ENCODE measurements at regions not wholly inside any gene's neighbourhood (a gene's known extent, or its start where the extent isn't known, plus 50 kb on each side); places are given as distances from the start of the nearest gene placed in this dataset.

DNA sequence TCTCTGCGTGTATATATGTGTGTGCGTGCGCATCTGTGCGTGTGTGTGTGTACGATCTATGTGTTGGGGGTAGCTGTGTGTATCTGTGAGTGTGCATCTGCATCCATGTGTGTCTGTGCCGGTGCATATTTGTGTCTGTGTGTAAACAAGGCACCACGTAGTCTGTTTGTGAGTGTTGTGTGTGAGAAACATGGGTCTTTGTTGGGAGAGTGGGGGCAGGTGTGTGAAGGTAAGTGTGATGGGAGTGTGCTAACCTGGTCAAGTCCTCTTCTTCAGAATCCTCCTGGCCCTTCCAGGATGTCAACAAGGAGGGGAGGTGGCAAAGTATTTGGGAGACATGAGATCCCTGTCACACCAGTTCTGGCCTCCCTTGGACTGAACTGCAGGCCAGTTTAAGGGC, 87.2 kb downstream of the HIF1AN start:
- in situ Hi-C loops (cut with MboI; ENCODE audit: low sequenced_read_pairs), result no loop called here
- dilution Hi-C loops (cut with HindIII; ENCODE audit: low sequenced_read_pairs, unreplicated experiment), result no loop called here
- WGBS, 2 experiments (ENCODE audit: extremely low coverage in 2 of 2, insufficient read length in 1 of 2), result no CpG with 5 or more reads among the region's 7 CpGs

More for the DNA sequence above, 87.2 kb downstream of the HIF1AN start:
- Histone ChIP-seq H3K14ac (replicated peaks; ENCODE audit: low read depth, low read length) (no peak overlapping the region), H3K4me1 (ENCODE audit: control insufficient read depth, insufficient read depth, low read length) (no peaks in the 10 kb centered on the region), H3K9me1 (ENCODE audit: insufficient read depth, low read length) (no peaks in the 10 kb centered on the region), H2BK120ac (ENCODE audit: low read depth, low read length) (no peak overlapping the region), H4K8ac (ENCODE audit: low read depth in 2 of 2, low read length in 2 of 2) (no peak overlapping the region), H3K23ac (ENCODE audit: low read depth, low read length) (no peak overlapping the region), H3K18ac (ENCODE audit: low read depth, low read length) (no peak overlapping the region), H3K27ac (ENCODE audit: insufficient read depth, low read length) (no peak overlapping the region), H4K20me1 (ENCODE audit: insufficient read depth, low read length) (no peaks in the 10 kb centered on the region), H3K4ac (ENCODE audit: low read depth, low read length) (no peak overlapping the region), H3K9ac (ENCODE audit: low read depth, low read length) (no peak overlapping the region), H2AFZ (replicated peaks; ENCODE audit: low read length, poor library complexity) (no peak overlapping the region), H3K79me1 (ENCODE audit: low read depth in 1 of 2, low read length in 2 of 2) (no peaks in the 10 kb centered on the region), H2AK5ac (ENCODE audit: low read depth, low read length) (no peak overlapping the region), H3K9me3 (ENCODE audit: control insufficient read depth, insufficient read depth, low read length) (no peaks in the 10 kb centered on the region), H3K27me3 (ENCODE audit: control insufficient read depth, insufficient read depth, low read length) (peaks cover 62% of the 10 kb centered on the region), H3K4me3 (ENCODE audit: insufficient read depth, low read depth, low read length) (no peak overlapping the region), H4K91ac (ENCODE audit: insufficient read depth, low read depth, low read length) (no peak overlapping the region), H3K36me3 (ENCODE audit: control insufficient read depth, insufficient read depth, low read length) (no peaks in the 10 kb centered on the region), H2BK5ac (ENCODE audit: low read depth, low read length, poor library complexity, severe bottlenecking) (no peak overlapping the region), H2BK15ac (ENCODE audit: low read depth, low read length) (no peak overlapping the region), H2AK9ac (replicated peaks; ENCODE audit: low read depth, low read length, poor library complexity) (no peak overlapping the region), H3K56ac (ENCODE audit: extremely low read depth, insufficient read depth, low read length) (no peak overlapping the region), H4K5ac (ENCODE audit: low read depth, low read length) (no peak overlapping the region), H3K4me2 (ENCODE audit: low read depth, low read length) (no peak overlapping the region), H2BK20ac (ENCODE audit: low read depth, low read length) (no peak overlapping the region)
- intact Hi-C loops (cut with micrococcal nuclease), result no loop called here
- no TSS peak for BruUV-seq (replicated peaks)
- ChIA-PET CTCF (no interaction called here), POLR2A (ENCODE audit: unreplicated experiment) (no interaction called here)
- ATAC-seq (ENCODE audit: low read depth) (no peak), DNase-seq (no peak)
- no peak for TF ChIP-seq POLR2A (IDR thresholded peaks at IDR 0.05; ENCODE audit: low read depth, low read length)
- no peak for TF ChIP-seq SMC3 (IDR thresholded peaks at IDR 0.05; ENCODE audit: low read depth, low read length)
- no peak for TF ChIP-seq CHD1 (IDR thresholded peaks at IDR 0.05; ENCODE audit: low read depth, low read length)
- TF ChIP-seq, protein P1, sequence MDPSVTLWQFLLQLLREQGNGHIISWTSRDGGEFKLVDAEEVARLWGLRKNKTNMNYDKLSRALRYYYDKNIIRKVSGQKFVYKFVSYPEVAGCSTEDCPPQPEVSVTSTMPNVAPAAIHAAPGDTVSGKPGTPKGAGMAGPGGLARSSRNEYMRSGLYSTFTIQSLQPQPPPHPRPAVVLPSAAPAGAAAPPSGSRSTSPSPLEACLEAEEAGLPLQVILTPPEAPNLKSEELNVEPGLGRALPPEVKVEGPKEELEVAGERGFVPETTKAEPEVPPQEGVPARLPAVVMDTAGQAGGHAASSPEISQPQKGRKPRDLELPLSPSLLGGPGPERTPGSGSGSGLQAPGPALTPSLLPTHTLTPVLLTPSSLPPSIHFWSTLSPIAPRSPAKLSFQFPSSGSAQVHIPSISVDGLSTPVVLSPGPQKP (IDR thresholded peaks at IDR 0.05; ENCODE audit: borderline replicate concordance, low read depth, low read length), result no peak
- no peak for TF ChIP-seq MAZ (IDR thresholded peaks at IDR 0.05; ENCODE audit: borderline replicate concordance, low read depth, low read length)
- no peak for TF ChIP-seq BHLHE40 (IDR thresholded peaks at IDR 0.05; ENCODE audit: low read depth, low read length)
- no peak for TF ChIP-seq CEBPB (IDR thresholded peaks at IDR 0.05; ENCODE audit: low read depth, low read length)
- TF ChIP-seq NFE2L2 (IDR thresholded peaks at IDR 0.05; ENCODE audit: low read depth, low read length), result no peak
- TF ChIP-seq MXI1 (IDR thresholded peaks at IDR 0.05; ENCODE audit: borderline replicate concordance, low read depth, low read length), result no peak
- TF ChIP-seq RCOR1 (IDR thresholded peaks at IDR 0.05; ENCODE audit: insufficient replicate concordance, low read length), result no peak
- no peak for TF ChIP-seq RFX5 (IDR thresholded peaks at IDR 0.05; ENCODE audit: low read depth, low read length)
- TF ChIP-seq MAFK (IDR thresholded peaks at IDR 0.05; ENCODE audit: low read depth, low read length), result no peak
